ENCODE measurements at regions not wholly inside any gene's neighbourhood (a gene's known extent, or its start where the extent isn't known, plus 50 kb on each side); places are given as distances from the start of the nearest gene placed in this dataset.

DNA sequence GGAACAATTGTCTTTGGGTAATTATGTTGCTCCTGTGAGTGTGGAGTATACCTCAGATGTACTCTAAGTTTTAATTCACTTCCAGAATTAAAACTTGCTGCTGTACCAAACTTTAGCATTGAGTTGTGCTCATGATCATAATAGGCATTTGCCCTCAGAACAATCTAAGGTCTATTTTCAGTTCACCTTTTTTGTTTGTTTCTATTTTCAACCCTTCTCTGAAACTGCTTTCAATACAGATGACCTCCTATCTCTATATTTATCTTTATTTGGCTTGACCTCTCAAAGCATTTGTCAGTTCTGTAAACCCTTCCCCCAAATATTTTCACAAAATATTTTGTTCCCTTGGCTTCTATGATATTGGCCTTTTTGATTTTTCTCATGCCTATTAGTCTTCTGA, 873.0 kb downstream of the OLFM4 start:
- no peak for DNase-seq

DNA sequence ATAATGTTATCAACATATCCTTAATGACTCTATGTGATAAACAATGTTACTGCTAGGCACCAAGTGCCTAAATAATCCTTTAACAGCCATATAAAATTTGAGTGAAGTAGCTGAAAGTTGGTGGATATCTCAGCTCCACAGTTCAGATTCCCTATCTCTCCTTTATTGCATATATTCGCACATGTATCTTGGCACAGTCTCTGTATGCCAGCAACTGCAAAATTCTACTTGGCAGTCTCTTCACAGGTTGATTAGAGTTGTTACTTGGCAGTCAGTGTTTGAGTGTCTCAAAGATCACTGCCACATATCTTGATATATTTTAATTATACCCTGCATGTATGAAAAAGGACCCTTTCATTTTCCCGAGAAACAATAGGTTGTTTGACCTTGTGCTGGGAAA, 879.3 kb downstream of the OLFM4 start:
- no peak for DNase-seq

DNA sequence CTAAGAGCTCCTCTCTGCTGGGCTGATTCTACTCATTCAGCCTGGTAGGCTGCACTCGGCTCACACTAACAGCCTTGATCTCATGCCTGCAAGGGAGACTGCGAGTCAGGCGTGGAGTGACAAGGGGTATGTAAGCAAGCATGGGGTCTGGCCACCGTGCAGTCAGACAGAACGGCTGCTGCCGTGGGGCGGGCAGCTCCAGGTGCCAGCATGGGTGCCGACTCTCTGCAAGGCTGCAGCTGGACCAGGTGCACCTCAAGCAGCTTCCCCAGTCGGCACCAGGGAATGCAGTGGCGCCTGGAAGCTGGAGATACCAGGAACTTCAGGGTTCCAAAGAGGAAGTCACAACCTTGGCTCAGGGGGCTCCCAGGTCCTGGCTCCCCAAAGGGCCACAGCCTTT, 892.3 kb downstream of the OLFM4 start:
- DNase-seq, result no peak

DNA sequence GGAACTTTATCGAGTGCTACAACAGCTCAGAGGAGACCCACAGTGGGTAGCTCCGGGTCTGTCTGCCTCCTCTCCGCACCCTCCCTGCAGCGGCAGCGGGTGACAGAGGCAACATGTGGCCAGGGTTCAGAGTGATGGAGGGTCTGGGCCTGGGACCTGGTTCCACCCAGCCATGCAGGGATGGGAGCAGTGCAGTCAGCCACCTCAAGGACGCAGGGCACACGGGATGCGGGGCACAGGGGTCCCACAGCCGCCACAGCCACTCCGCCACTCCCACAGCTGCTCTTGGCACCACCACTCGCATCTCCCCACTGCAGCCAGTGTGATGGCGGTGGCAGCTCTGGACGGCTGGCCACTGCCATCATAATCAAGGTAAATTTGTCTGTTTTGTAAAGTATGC, 892.9 kb downstream of the OLFM4 start:
- DNase-seq, result no peak

DNA sequence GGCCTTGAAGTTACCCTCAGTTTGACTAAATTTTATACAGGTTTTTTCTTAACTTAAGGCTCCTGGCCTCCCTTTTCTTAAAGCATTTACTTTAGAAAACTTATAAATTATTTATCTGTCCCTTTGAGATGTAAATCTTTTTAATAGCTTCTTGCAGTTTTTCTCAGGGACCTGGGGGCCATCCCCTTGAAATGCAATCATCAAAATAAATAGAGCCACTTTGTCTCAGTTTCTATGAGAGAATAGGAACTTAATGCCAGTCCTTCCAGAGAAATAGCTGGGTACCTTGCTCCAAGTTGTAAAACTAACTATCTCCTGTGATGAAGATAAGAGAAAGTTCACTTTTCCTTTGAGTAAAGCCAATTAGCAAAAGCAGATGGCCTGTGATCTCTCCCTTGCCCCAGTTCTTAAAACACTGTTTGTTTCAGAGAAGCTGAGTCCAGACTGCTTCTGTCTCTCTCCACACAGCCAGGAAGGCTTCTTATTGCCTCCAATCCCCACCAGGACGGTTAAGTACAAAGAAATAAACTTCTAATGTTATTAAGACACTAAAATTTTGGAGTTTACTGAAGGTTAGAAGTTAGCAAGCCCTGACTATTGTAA, 913.1 kb downstream of the OLFM4 start:
- DNase-seq, result no peak

DNA sequence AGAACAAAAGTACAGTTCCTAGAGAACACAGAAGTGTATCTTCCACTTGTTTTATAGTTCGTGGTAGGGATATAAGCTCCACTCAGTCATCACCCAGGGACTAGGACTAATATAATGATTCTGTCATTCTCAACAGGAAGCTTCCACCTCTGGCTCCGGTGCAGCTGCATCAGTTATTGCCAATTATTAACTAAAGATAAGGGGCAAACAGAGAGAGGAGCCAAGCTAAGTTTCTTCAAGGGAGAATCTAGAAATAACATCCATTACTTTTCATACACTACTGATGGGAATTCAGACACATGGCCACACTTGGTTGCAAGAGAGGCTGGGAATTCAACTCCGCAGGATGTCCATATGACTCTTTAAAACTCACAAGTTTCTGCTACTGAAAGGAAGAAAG, 917.9 kb downstream of the OLFM4 start:
- no peak for DNase-seq

DNA sequence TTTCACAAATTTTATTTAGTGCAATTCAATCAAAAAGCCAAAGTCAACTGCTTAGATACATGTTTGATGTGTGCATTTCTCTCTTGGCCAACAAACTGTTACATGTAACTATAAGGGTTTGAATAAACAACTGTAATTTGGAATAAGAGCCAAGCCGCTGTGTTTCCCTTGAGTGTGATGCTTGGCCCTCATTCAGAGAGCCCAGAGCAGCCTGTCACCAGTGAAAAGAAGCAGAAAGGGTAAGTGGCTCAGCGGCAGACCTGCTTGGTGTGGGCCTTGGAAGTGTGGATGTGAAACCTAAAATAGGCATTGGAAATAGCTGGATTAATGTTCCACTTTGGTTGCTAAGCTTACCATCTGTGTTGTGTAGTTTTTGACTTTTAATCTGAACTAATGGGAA, 924.6 kb downstream of the OLFM4 start:
- no peak for DNase-seq
